AG04450 (cell line): ENCODE measurements at regions not wholly inside any gene's neighbourhood (a gene's known extent, or its start where the extent isn't known, plus 50 kb on each side); places are given as distances from the start of the nearest gene placed in this dataset.
"Not testable (repeated sequence)": the region's sequence is repeated elsewhere in the genome, so short reads cannot be mapped to it uniquely, and the experiment has no call there.

Experiments
- CTCF ChIA-PET: fragments of 300-600, 350-600 bp; formaldehyde crosslinking; extraction: SDS; loops from one replicate; lab custom pipeline; 2022; ENCODE audit warnings: antibody characterized with exemption, inconsistent platforms; lab: Charles Lee
- POLR2A ChIA-PET: fragments of 350-600 bp; formaldehyde crosslinking; extraction: SDS; loops from one replicate; lab custom pipeline; 2021; ENCODE audit warnings: antibody characterized with exemption, inconsistent platforms; lab: Yijun Ruan, JAX
- DNase-seq: peaks from one replicate; pipeline ENCODE4 v3.0.0-alpha.2; 2011; ENCODE audit warnings: low read depth, low spot score
- H3K27ac ChIP-seq: one replicate; pipeline ENCODE4 v1.5.1; 2012; ENCODE audit warnings: low read depth, low read length, control low read depth
- H3K27me3 ChIP-seq: one replicate; pipeline ENCODE4 v1.6.0; 2012; ENCODE audit warnings: low read length; ENCODE audit not compliant: control insufficient read depth, insufficient read depth
- H3K4me3 ChIP-seq: 2 replicates; pipeline ENCODE4 v1.5.1; 2011; ENCODE audit warnings: mild to moderate bottlenecking, low read depth, low read length, control low read depth
- H3K9me3 ChIP-seq: 2 replicates; pipeline ENCODE4 v1.5.1; 2012; ENCODE audit warnings: low read length; ENCODE audit not compliant: control insufficient read depth, insufficient read depth
- CTCF ChIP-seq: IDR thresholded peaks from 2 replicates; pipeline ENCODE4 v1.5.1; 2011; ENCODE audit warnings: low read depth, low read length, control low read depth, inconsistent platforms

GRCh38 chr18:37844209-37844970, 278.8 kb upstream of the CELF4 start:
- ChIA-PET POLR2A (no interaction called here), CTCF (no interaction called here)
- H3K4me3 ChIP-seq: no peak overlapping the region
- H3K9me3 ChIP-seq: peaks cover 19% of the 10 kb centered on the region
- no peak for DNase-seq
- no peak for TF ChIP-seq CTCF
- H3K27me3 ChIP-seq: no peaks in the 10 kb centered on the region
- no peak overlapping the region for H3K27ac ChIP-seq

- Histone ChIP-seq H3K27ac (no peak overlapping the region), H3K27me3 (no peaks in the 10 kb centered on the region), H3K9me3 (peaks cover 14% of the 10 kb centered on the region), H3K4me3 (no peak overlapping the region)
- TF ChIP-seq CTCF: no peak
- POLR2A ChIA-PET: no interaction called here
- CTCF ChIA-PET: no interaction called here
- no peak for DNase-seq
These were observed 272.5 kb upstream of the CELF4 start for GRCh38 chr18:37838083-37838482.

GRCh38 chr18:37836071-37836970, 270.7 kb upstream of the CELF4 start:
- no peak for TF ChIP-seq CTCF
- no peak overlapping the region for H3K4me3 ChIP-seq
- no peaks in the 10 kb centered on the region for H3K27me3 ChIP-seq
- ChIA-PET CTCF (no interaction called here), POLR2A (no interaction called here)
- H3K27ac ChIP-seq: no peak overlapping the region
- peaks cover 19% of the 10 kb centered on the region for H3K9me3 ChIP-seq
- no peak for DNase-seq

GRCh38 chr18:37832010-37832695, 266.6 kb upstream of the CELF4 start:
- H3K27ac ChIP-seq, H3K27me3 ChIP-seq, POLR2A ChIA-PET, DNase-seq, CTCF ChIA-PET, H3K4me3 ChIP-seq: not testable (repeated sequence)
- peaks cover 15% of the 10 kb centered on the region for H3K9me3 ChIP-seq

GRCh38 chr18:37812961-37813360, 247.4 kb upstream of the CELF4 start:
- Histone ChIP-seq H3K4me3 (no peak overlapping the region), H3K27me3 (no peaks in the 10 kb centered on the region), H3K27ac (no peak overlapping the region), H3K9me3 (peaks cover 9% of the 10 kb centered on the region)
- DNase-seq: no peak
- no peak for TF ChIP-seq CTCF
- POLR2A ChIA-PET: no interaction called here
- CTCF ChIA-PET: no interaction called here
